Inflammatory macrophage treated with lipopolysaccharide for 4 hours (primary cell): ENCODE measurements at regions not wholly inside any gene's neighbourhood (a gene's known extent, or its start where the extent isn't known, plus 50 kb on each side); places are given as distances from the start of the nearest gene placed in this dataset.

Experiments used
- DNase-seq: peaks from one replicate; pipeline ENCODE4 v3.0.0-alpha.2; 2020

DNA sequence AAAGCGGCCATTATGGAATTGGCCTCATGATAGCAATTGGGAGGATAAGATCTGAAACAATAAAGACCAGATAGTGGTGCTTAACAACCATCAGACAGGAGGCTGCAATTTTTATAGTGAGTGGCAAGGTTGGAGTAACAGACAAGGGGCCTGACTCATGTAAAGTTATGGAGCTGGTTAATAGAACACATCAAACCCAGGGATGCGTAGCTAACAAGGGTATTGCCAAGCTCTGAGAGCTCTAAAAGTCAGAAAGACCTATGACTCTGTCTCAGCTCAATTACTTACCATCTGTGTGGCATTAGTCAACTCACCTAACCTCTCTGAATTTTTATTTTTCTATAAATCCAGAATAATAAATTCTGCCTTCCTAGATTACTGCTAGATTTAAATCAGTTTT lies 1731.5 kb upstream of the FLRT2 start:
- DNase-seq: no peak

GRCh38 chr14:83799233-83799632 lies 1730.7 kb upstream of the FLRT2 start:
- no peak for DNase-seq

DNA sequence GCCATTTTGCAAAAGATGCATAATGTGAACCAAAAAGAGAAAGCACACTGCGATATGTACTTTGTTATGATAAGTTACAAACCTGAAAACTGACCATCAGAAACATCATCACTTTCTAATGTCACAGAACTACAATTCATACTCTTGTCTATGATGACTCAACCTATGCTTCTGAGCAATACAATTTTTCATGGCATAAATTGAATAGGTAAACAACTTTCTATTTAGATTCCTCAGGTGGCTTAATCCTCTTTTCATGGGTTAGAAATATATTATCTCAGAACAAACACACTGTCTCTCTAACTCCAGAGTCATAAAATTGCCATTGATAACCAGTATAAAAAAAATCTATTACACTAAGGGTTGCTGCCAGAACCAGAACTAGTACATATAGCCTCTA lies 1715.0 kb upstream of the FLRT2 start:
- no peak for DNase-seq

- DNase-seq: no peak
These were observed 1713.2 kb upstream of the FLRT2 start for GRCh38 chr14:83816761-83817160.

GRCh38 chr14:83825843-83826242 lies 1704.1 kb upstream of the FLRT2 start:
- no peak for DNase-seq

DNA sequence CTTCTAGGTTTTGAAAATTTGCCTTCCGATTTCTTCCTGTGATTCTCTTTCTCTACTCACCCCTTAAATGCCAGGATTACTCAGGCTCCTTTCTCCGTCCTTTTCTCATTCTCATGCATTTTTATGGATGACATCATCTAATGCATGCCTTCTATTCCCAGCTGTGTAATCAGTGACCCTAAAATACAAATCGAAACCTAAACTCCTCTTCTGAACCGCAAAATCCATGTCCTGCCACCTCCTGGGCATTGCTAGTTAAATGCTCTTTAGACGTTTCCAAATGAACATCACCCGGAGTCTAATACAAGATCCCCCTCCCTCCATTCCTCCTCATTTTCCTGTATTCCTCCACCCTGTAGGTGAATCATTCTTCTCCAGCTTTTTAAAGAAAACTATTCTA lies 1703.1 kb upstream of the FLRT2 start:
- DNase-seq: no peak

DNA sequence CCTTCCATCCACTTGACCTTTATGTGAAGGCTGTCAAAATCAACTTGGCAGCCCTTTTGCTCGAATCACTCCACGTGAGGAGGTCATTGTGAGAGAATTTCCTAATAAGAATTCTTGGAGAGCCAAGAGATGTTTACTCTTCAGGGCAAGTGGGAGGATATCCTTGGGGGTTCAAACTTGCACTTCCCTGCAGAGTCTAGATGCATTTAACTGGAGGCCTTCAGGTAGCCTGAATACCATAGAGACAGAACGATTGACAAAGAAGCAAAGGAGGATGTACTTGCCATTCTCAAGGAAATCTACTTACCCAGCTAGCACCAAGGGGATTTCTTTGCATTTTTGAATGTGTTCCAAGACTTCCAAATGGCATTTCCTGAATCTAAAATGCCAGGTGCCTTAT lies 1702.6 kb upstream of the FLRT2 start:
- no peak for DNase-seq

DNA sequence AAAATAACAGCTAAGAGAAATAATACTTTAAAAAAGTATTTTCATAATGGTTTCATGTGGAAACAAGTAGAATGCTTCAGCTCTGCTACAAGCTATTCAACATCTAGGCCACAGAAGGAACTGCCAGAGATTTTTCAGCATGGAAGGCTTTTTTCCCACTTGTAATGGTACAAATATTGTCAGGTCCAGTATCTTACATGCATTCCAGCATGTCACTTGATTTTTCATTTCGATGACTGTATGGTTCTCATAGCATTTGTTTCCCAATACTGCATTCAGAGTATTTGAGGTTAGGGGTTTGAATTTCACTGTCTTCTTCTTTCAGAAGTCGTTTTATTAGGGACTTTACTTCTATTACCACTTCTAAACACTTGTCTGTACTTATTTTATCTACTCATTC lies 1701.5 kb upstream of the FLRT2 start:
- no peak for DNase-seq

DNA sequence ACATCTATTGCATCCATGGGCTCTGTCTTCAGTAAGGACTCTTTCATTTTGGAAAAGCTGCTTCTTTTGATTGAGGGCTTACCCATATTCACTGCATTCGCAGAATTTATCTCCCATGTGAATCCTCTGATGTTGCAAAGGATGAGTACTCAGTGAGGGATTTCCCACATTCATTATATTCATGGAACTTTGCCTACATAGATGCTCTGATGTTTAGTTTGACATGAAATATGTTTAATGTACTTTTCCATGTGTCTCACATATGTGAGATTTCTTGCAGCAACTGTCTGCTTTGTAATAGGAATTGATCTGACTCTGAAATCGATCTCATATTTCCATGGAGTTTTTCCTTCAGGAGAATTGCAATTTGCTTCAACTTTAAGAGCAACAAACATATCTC lies 1699.6 kb upstream of the FLRT2 start:
- DNase-seq: no peak

GRCh38 chr14:83838226-83838625 lies 1691.7 kb upstream of the FLRT2 start:
- no peak for DNase-seq

- DNase-seq: no peak
These were observed 1687.4 kb upstream of the FLRT2 start for GRCh38 chr14:83842547-83842946.

DNA sequence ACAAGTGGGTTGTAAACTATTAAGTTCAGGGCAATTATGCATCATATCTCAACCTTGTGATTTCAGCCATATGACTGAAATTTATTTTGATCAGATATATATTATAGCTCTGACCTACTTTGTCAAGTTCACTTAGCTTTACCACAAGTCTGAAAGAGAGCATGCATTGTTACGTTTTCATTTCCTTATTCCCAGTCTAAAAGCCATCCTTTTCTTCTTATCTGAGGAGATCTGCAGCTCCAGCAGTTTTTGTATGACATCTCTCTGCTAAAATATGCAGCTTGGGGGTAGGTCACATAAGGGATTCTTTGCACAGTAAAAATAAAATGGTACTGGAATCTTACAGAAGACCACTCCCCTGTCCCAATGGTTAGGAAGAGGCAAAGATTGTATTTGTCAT lies 1682.8 kb upstream of the FLRT2 start:
- DNase-seq: no peak

DNA sequence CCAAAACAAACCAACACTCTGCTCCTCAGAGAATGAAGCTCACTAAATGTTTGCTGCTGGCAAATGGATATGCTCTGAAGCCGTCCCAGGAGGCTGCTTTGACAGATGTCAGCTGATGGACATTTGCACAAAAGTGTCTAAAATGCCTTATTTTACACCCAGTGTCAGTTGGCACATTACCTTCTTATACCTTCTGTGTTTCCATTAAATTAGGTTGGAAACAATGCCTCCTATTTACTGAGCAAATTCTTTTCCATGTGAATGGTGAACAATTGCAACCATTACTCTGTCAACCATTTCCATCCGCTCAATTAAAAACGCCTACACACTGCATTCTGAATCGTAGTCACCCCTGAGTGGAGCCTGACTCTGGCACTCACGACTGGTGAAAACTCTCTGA lies 1679.9 kb upstream of the FLRT2 start:
- no peak for DNase-seq

DNA sequence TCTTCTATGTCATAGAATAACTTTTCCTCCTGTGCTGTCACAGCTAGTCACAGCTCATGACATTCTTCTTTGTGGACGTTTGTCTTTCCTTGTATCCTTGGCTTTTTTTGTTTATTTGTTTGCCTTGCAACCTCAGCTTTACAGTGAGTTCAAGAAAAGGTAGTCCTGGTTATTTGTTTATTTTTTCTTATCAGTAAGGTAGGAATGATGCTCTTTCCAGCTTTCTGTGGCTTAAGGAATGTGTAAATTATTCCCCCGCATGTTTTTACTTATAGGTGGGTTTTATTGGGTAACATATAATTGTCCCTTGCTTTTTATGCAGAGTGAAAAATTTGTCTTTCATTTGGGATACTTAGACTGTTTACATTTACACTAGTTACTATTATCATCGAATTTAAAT lies 1673.6 kb upstream of the FLRT2 start:
- DNase-seq: no peak

DNA sequence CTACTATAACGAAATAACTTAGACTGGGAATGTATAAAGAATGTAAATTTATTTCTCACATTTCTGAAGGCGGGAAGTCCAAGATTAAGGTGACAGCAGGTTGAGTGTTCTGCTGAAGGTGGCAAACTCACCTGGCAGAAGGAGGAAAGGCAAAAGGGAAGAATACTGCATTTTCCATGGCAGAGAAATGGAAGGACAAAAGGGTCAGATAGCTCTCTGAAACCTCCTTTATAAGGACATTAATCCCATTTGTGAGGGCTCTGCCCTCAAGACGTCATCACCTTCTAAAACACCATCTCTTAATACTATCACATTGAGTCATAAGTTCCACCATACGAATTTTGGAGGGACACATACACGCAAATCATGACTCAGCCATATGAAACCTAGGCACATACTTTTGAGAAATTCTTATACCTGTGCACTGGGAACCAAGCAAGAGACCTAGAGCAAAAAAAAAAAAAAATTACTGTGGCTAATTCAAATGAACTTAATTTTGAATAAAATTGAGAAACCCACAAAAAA lies 1669.3 kb upstream of the FLRT2 start:
- DNase-seq: no peak

- no peak for DNase-seq
These were observed 1666.7 kb upstream of the FLRT2 start for GRCh38 chr14:83863042-83863774.

GRCh38 chr14:83864106-83864505 lies 1665.8 kb upstream of the FLRT2 start:
- DNase-seq: no peak

- no peak for DNase-seq
These were observed 1662.2 kb upstream of the FLRT2 start for GRCh38 chr14:83867566-83868225.

DNA sequence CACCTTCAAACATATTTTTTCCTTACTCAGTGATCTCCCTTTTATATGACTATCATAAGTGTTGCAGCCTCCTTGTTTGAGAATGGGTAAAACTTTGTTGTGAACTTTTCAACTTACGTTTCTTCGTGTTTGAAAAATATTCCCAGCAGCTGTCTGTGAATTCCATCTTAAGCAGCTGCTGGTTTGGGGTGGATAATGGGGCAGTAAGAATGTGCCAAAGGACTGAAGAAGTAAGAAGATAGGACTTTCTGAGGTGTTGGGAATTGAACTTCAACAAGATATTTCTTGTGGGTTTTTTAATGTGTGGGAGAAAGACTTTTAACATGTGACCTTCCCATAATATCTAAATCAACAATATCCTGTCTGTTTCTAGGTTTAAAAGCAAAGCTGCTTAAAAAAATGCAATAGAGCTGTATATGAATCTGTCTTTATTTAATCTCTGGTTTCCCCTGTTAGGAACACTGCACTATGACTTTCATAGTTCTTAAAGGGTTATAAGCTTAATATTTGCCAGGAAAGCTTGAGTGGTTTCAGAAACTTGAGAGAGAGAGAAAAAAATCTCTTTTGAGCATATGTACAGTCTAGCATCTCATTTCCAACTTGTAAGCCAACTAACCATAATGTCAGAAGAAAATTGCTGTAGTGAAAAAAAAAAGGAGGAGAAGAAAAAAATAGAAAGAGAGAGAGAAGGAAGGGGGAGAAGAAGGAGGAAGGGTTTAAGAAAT lies 1659.2 kb upstream of the FLRT2 start:
- DNase-seq: no peak

- DNase-seq: no peak
These were observed 1656.3 kb upstream of the FLRT2 start for GRCh38 chr14:83873669-83874068.

DNA sequence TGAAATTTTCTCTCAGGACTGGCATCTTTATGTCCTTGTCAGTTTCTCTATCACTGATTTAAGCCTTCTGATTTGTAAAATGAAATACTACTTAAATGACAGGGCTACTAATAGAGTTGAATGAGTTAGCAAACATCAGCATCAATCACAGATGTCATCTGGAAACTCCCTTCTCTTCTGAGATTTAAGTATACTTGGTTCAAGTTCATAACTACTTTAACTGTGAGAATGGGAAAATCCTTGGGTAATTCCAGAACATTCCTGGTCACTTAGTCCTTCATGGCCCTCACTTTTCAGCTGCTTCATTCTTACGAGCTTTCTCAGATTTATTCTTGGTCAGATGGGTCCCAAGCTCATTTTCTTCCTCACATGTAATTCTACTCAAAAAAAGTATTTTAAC lies 1655.3 kb upstream of the FLRT2 start:
- DNase-seq: no peak

DNA sequence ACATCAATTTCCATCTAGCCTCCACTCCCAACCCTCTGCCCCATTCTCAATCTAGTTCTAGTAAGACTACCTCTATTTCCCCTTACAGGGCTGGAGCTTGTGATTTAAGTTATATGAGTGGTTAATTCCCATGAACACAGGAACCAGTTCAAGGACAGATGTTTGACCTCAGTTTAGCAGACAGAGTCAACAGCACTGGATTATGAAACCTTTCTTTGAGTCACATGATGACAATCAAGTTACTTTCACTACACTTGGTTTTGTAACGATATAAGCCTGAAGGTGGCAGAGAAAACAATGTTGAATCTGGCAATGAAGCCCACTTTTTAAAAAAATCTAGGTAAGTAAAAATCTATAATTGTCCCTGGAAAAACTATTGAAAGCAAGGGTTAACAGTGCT lies 1646.2 kb upstream of the FLRT2 start:
- no peak for DNase-seq

DNA sequence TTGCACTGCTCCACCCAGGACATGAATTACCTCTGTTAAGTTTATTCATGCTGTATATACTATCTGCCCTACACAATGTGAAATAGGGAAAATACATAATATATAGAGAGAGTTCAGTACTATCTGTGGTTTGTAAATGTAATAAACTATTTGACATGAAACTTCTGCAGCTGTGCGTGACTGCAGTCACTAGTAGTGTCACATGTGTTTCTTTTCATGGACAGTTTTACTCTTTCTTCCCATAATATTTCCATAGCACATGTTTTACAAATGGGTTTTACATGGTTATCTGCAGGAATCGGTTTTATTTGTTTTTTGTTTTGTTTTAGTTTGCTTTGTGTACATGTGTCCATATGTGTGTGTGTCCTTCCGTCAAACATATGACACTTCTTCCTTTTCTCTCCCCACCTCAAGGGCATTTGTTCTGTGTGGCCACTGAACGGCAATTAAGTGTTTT lies 1644.1 kb upstream of the FLRT2 start:
- DNase-seq: no peak

- no peak for DNase-seq
These were observed 1642.1 kb upstream of the FLRT2 start for GRCh38 chr14:83887866-83888265.
